GM23248 (cell line): ENCODE measurements at regions not wholly inside any gene's neighbourhood (a gene's known extent, or its start where the extent isn't known, plus 50 kb on each side); places are given as distances from the start of the nearest gene placed in this dataset.

Source experiments
- EZH2 ChIP-seq: fragments of 200-600 bp; sonication (generic); IDR thresholded peaks from 2 replicates; pipeline ENCODE4 v1.6.1; 2018; ENCODE audit warnings: antibody characterized with exemption, mild to moderate bottlenecking; ENCODE audit not compliant: insufficient read depth, poor library complexity, severe bottlenecking
- EZH2phosphoT487 ChIP-seq: fragments of 200-600 bp; sonication (generic); IDR thresholded peaks from 2 replicates; pipeline ENCODE4 v1.6.1; 2018; ENCODE audit warnings: antibody characterized with exemption, moderate library complexity, mild to moderate bottlenecking, low read depth; ENCODE audit not compliant: insufficient read depth

DNA sequence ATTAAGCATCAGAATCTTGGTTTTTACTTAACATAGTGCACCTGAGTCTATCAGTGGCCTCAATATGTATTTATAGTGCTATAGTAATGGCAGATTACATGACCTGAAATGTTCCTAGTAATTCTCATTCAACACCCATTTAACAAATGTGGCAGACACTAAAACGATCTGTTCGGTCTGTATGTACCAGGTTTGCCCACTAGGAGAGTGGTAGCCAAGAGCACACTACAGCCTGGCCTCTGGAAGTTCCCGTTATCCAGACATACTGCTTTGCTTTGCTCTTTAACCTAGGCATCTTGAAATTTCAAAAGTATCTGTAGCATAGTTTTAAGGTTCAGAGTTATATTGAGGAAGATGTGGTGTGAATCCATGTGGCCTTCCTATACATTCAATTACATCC is 395.7 kb upstream of the NRG3 start:
- TF ChIP-seq EZH2, result no peak
- no peak for TF ChIP-seq EZH2phosphoT487
